ENCODE measurements at regions not wholly inside any gene's neighbourhood (a gene's known extent, or its start where the extent isn't known, plus 50 kb on each side); places are given as distances from the start of the nearest gene placed in this dataset.

DNA sequence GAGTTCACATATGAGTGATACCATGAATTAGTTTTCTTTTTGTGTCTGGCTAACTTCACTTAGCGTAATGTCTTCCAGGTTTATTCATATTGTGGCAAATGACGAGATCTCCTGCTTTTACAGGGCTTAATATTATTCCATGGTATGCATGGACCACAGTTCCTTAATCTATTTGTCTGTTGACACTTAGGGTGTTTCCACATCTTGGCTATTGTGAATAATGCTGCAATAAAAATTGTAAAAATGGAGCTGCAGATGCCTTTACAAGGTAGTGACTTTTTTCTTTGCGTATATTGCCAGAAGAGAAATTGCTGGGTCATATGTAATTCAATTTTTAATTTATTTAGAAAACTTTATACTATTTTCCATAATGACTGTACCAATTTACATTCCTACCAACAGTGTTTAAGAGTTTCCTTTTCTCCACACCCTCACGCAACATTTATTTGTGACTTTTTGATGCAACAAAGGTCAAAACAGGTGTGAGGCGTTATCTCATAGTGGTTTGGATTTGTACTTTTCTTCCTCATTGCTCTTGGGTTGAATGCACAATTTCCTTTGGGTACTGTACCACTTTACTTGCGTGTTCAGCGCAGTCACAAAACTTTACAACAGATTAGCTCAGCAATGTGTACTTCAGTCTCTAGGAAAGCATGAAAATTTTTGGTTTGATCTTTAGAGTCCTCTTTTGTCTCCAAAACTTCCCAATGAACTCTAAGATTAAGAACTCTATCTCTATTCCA is 240.8 kb downstream of the PPARGC1A start:
- TF ChIP-seq, protein P1, sequence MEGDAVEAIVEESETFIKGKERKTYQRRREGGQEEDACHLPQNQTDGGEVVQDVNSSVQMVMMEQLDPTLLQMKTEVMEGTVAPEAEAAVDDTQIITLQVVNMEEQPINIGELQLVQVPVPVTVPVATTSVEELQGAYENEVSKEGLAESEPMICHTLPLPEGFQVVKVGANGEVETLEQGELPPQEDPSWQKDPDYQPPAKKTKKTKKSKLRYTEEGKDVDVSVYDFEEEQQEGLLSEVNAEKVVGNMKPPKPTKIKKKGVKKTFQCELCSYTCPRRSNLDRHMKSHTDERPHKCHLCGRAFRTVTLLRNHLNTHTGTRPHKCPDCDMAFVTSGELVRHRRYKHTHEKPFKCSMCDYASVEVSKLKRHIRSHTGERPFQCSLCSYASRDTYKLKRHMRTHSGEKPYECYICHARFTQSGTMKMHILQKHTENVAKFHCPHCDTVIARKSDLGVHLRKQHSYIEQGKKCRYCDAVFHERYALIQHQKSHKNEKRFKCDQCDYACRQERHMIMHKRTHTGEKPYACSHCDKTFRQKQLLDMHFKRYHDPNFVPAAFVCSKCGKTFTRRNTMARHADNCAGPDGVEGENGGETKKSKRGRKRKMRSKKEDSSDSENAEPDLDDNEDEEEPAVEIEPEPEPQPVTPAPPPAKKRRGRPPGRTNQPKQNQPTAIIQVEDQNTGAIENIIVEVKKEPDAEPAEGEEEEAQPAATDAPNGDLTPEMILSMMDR (IDR thresholded peaks at IDR 0.05; ENCODE audit: low read depth, low read length, poor library complexity, severe bottlenecking): no peak
- no peak for TF ChIP-seq EZH2phosphoT487 (IDR thresholded peaks at IDR 0.05; ENCODE audit: borderline replicate concordance, low read length)
